ENCODE measurements at regions not wholly inside any gene's neighbourhood (a gene's known extent, or its start where the extent isn't known, plus 50 kb on each side); places are given as distances from the start of the nearest gene placed in this dataset.

GRCh38 chr7:124130-124949 lies 68.0 kb upstream of the FAM20C start:
- DNase-seq: no peak

GRCh38 chr7:125061-125475 lies 67.3 kb upstream of the FAM20C start:
- DNase-seq: no peak

GRCh38 chr7:125661-126060 lies 66.7 kb upstream of the FAM20C start:
- peak in 1 of 2 donors; percentile 27 for DNase-seq

DNA sequence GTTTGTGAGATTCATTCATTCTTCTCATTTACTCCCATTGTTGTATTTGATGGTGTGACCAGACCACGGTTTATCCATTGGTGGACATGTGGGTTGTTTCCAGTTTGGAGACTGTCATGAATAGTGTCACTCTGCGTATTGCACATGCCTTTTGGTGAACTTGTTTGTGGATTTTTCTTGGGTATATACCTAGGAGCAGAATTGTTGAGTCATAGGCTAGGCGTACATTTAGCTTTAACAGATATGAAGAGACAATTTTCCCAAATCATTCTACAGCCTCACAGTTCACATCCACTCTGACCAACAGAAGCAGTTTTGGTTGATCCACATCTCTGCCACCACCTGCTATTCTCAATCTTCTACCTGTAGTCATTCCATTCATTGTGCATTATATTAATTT lies 66.0 kb upstream of the FAM20C start:
- DNase-seq: no peak

- no peak for DNase-seq
Observed at GRCh38 chr7:127064-127598, 65.2 kb upstream of the FAM20C start.

GRCh38 chr7:128171-129080 lies 63.9 kb upstream of the FAM20C start:
- peak in 1 of 2 donors; percentile 45 for DNase-seq

DNA sequence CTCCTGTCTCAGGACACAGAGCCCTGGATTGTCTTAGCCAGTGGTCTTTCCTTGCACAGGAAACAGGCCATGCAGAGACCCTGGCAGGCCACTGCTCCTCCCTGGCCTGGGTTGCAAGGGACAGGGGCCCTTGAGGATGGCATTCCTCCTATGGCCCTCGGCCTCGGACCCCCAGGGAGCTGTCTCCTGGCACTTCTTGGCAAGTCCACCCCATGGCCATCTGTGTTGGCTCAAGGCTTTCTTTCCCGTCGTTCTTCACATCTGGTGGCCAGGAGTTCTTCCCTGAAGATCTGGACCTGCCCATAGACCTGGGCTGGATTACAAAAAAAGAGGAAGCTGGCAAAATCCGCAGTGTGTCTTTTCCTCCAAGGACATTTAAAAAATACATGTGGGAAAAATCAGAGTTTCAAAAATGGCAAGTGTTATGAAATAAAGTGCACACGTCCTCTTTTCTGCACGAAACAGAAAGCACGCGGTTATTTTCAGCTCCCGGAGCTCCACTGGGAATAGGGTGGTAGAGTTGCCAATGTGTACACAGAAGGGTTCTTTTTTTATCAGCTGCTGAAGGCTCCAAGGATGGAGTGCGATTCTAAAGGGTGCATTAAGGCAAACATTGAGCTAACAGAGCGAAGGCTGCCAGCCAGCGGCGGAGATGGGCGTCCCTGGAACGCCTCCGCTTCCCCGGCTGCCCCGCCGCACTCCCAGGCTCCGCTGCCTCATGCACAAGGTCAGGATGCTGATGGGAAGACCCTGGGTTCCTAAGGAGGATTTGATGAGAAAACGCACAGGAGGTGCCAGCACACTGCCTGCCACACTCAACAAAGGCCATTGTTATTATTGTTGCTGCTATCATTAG lies 62.8 kb upstream of the FAM20C start:
- peak; percentile 82 for DNase-seq

- DNase-seq: no peak
Observed at GRCh38 chr7:130222-130572, 62.2 kb upstream of the FAM20C start.

GRCh38 chr7:130875-131780 lies 61.2 kb upstream of the FAM20C start:
- no peak for DNase-seq

DNA sequence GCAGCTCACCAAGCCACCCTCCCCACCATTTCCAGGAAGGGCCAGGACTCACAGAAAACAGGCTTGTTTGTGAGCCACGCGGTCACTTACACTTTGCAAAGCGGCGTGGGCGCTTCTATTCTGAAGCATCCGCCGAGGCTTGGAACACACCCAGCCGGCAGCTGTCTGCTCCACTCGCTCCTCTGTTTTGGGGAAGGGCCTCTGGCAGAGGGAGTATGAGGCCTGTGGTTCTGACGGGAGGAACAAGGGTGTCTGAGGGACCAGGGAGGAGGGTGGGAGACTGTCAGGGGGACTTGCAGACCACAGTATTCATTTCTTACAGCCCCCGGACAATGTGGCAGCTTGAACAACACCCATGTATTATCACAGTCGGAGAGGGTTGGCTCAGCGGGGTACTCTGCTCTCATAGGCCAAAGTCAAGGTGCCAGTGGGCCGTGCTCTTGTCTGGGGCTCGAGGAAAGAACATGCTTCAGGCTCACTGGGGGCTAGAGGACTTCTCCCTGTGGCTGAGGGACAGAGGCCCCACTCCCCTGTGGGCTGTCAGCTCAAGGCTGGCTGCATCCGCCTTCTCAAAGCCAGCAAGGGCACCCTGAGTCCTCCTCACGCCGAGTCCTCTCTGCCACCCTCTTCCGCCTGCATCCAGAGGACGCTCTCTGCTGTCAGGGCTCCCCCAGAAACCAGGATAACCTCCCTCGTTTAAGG lies 60.4 kb upstream of the FAM20C start:
- peak; percentile 69 to 72 for DNase-seq

- peak in 1 of 2 donors; percentile 0 for DNase-seq
Observed at GRCh38 chr7:132899-133298, 59.5 kb upstream of the FAM20C start.

DNA sequence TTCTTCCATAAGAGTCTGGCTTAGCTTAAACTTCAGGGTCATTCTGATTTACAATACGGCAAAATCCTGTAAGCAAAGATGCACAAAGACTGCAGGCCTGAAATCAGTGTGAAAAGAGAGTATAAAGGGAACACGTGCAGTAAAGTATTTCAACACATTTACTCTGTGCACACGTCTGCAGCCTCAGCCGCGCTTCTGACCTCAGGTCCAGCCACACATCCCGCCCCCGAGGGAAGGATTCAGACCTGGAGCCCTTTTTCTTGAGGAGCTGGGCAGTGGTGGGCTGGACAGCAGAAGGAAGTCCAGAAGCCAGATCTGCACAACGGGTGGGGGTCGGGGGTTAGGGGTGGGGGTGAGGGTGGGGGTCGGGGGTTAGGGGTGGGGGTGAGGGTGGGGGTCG lies 58.9 kb upstream of the FAM20C start:
- DNase-seq: peak in 1 of 2 donors; percentile 23

GRCh38 chr7:134029-134428 lies 58.3 kb upstream of the FAM20C start:
- no peak for DNase-seq

- no peak for DNase-seq
Observed at GRCh38 chr7:134561-135256, 57.7 kb upstream of the FAM20C start.

- DNase-seq: peak in 1 of 2 donors; percentile 0
Observed at GRCh38 chr7:135257-135653, 57.1 kb upstream of the FAM20C start.

DNA sequence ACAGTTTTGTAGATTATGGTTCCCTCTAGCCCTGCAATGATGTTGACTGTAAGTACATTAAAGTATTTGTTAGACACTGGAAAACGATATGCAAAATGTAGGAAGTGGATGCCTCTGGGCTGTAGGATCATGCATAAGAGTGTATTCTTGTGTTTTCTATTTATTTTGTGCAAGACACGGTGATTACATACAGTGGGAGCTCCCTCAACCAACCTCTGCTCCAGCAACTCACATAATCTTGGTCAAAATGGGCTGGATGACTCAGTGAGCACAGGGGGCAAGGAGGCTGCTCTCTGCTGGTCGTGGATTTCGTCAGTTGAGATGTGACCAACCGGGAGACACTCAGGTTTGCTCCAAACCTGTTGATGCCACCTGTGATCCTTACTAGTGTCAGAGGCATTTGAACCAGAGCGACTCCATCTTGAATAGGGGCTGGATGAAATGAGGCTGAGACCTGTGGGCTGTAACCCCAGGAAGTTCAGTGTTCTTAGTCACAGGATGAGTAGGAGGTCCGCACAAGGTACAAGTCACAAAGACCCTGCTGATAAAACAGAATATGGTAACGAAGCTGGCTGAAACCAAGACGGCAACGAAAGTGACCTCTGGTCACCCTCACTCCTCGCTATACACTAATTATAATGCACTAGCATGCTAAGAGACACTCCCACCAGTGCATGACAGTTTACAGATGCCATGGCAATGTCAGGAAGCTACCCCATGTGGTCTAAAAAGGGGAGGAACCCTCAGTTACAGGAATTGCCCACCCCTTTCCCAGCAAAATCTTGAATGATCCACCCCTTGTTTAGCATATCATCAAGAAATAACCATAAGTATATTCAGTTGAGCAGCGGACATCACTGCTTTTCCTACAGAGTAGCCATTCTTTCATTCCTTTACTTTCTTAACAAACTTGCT lies 56.4 kb upstream of the FAM20C start:
- DNase-seq: peak; percentile 46 to 60

- DNase-seq: peak; percentile 83 to 98
Observed at GRCh38 chr7:137094-137891, 55.1 kb upstream of the FAM20C start.

- DNase-seq: peak; percentile 10 to 47
Observed at GRCh38 chr7:139131-139530, 53.2 kb upstream of the FAM20C start.
